Sigmoid colon (tissue), 4 donors: ENCODE measurements at regions not wholly inside any gene's neighbourhood (a gene's known extent, or its start where the extent isn't known, plus 50 kb on each side); places are given as distances from the start of the nearest gene placed in this dataset.

Source experiments
- POLR2A ChIP-seq, 2 donors: fragments of 450-650 bp; IDR thresholded peaks; one replicate each; pipeline ENCODE4 v1.6.1; 2016; ENCODE audit warnings: antibody characterized with exemption in 2 of 2, mild to moderate bottlenecking in 2 of 2, moderate library complexity in 2 of 2
- POLR2AphosphoS5 ChIP-seq, 4 donors: sonication (generic); formaldehyde crosslinking; IDR thresholded peaks; one replicate each; pipeline ENCODE4 v1.6.1; 2017; ENCODE audit warnings: antibody characterized with exemption in 4 of 4

DNA sequence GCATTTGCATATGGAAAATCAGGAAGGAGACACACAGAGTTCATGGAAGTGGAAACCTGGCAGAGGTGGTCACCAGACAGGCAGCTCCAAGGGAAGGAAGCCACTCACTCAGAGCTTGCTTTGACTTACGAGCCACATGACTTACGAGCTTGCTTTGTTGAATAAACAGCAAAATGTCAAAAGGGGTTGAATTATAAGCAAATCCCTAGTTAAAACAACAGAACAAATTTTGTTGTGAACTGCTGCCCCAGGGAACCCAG lies 164.3 kb downstream of the SYK start:
- TF ChIP-seq POLR2A (IDR thresholded peaks at IDR 0.05) (no peak), POLR2AphosphoS5 (IDR thresholded peaks at IDR 0.05) (no peak)
